ENCODE measurements at regions not wholly inside any gene's neighbourhood (a gene's known extent, or its start where the extent isn't known, plus 50 kb on each side); places are given as distances from the start of the nearest gene placed in this dataset.

- DNase-seq (ENCODE audit: low spot score) = no peak
- POLR2A ChIA-PET = no interaction called here
- 0 out of 2 replicates have a peak, but pooled peaks cover 4% of the 10 kb centered on the region for H3K36me3 Mint-ChIP-seq
- 0 out of 2 replicates have a peak, but pooled peaks have one; percentile 39 for ATAC-seq
- no peak overlapping the region for H3K4me3 Mint-ChIP-seq
- peaks cover 11% of the 10 kb centered on the region for H3K4me1 Mint-ChIP-seq
- TF ChIP-seq ZNF263 (CRISPR knock-in tag; IDR thresholded peaks at IDR 0.05; ENCODE audit: low read depth) = no peak
- no peak for TF ChIP-seq IRF1 (CRISPR knock-in tag; IDR thresholded peaks at IDR 0.05)
- TF ChIP-seq PRRX2 (CRISPR knock-in tag; IDR thresholded peaks at IDR 0.05) = no peak
- no peak for TF ChIP-seq ATF2 (CRISPR knock-in tag; IDR thresholded peaks at IDR 0.05; ENCODE audit: borderline replicate concordance, low read depth)
- no peak for TF ChIP-seq SMAD3 (CRISPR knock-in tag; IDR thresholded peaks at IDR 0.05; ENCODE audit: borderline replicate concordance)
- TF ChIP-seq ERG (CRISPR knock-in tag; IDR thresholded peaks at IDR 0.05) = no peak
- no peak for TF ChIP-seq MAX (CRISPR knock-in tag; IDR thresholded peaks at IDR 0.05)
- no peak for TF ChIP-seq OVOL2 (CRISPR knock-in tag; IDR thresholded peaks at IDR 0.05; ENCODE audit: borderline replicate concordance)
- no peak for TF ChIP-seq PRDM15 (CRISPR knock-in tag; IDR thresholded peaks at IDR 0.05)
- H3K27ac Mint-ChIP-seq = peak overlapping the region; percentile 43
- peaks cover 25% of the 10 kb centered on the region for H3K9me3 Mint-ChIP-seq
- CTCF ChIA-PET = interaction anchor here (0.6 to 1.2 kb wide), 2 partner anchors 179 to 196 kb away, joined by 3 to 4 read pairs; no protein-coding TSS in a partner anchor
- no peaks in the 10 kb centered on the region for H3K27me3 Mint-ChIP-seq (ENCODE audit: low read depth)
Observed at GRCh38 chr10:44696496-44696895, 214.6 kb upstream of the TMEM72 start.

- H3K4me1 Mint-ChIP-seq = peaks cover 11% of the 10 kb centered on the region
- no peak overlapping the region for H3K4me3 Mint-ChIP-seq
- CTCF ChIA-PET = interaction anchor here (1.2 kb wide), 1 partner anchor 179 kb away, joined by 3 read pairs; no protein-coding TSS in a partner anchor
- H3K36me3 Mint-ChIP-seq = 0 out of 2 replicates have a peak, but pooled peaks cover 5% of the 10 kb centered on the region
- ATAC-seq (no peak), DNase-seq (ENCODE audit: low spot score) (no peak)
- H3K9me3 Mint-ChIP-seq = peaks cover 31% of the 10 kb centered on the region
- no peak overlapping the region for H3K27ac Mint-ChIP-seq
- POLR2A ChIA-PET = no interaction called here
- no peaks in the 10 kb centered on the region for H3K27me3 Mint-ChIP-seq (ENCODE audit: low read depth)
- no peak for TF ChIP-seq ZBTB21 (CRISPR knock-in tag; IDR thresholded peaks at IDR 0.05; ENCODE audit: borderline replicate concordance)
- no peak for TF ChIP-seq HMGA2 (CRISPR knock-in tag; IDR thresholded peaks at IDR 0.05)
- TF ChIP-seq KAT7 (CRISPR knock-in tag; IDR thresholded peaks at IDR 0.05; ENCODE audit: borderline replicate concordance) = no peak
- no peak for TF ChIP-seq ESRRA (CRISPR knock-in tag; IDR thresholded peaks at IDR 0.05; ENCODE audit: borderline replicate concordance)
- no peak for TF ChIP-seq FOXK1 (CRISPR knock-in tag; IDR thresholded peaks at IDR 0.05)
Observed at GRCh38 chr10:44697116-44697515, 214.0 kb upstream of the TMEM72 start.

GRCh38 chr10:44702531-44702930 is 208.6 kb upstream of the TMEM72 start:
- TF ChIP-seq FOXJ3 (CRISPR knock-in tag; IDR thresholded peaks at IDR 0.05; ENCODE audit: borderline replicate concordance) (no peak), ZNF416 (CRISPR knock-in tag; IDR thresholded peaks at IDR 0.05) (no peak), ARID4B (CRISPR knock-in tag; IDR thresholded peaks at IDR 0.05; ENCODE audit: borderline replicate concordance) (no peak), ZNF317 (CRISPR knock-in tag; IDR thresholded peaks at IDR 0.05; ENCODE audit: borderline replicate concordance, low read depth) (0 out of 2 replicates have a peak, but pooled peaks have one; percentile 44)
- ATAC-seq (no peak), DNase-seq (ENCODE audit: low spot score) (no peak)
- ChIA-PET CTCF (no interaction called here), POLR2A (no interaction called here)
- Mint-ChIP-seq H3K4me3 (no peak overlapping the region), H3K9me3 (peaks cover 52% of the 10 kb centered on the region), H3K27me3 (ENCODE audit: low read depth) (no peaks in the 10 kb centered on the region), H3K4me1 (no peaks in the 10 kb centered on the region), H3K27ac (no peak overlapping the region), H3K36me3 (peaks cover 15% of the 10 kb centered on the region)
